ENCODE measurements at regions not wholly inside any gene's neighbourhood (a gene's known extent, or its start where the extent isn't known, plus 50 kb on each side); places are given as distances from the start of the nearest gene placed in this dataset.
"Not testable (repeated sequence)": the region's sequence is repeated elsewhere in the genome, so short reads cannot be mapped to it uniquely, and the experiment has no call there.

DNA sequence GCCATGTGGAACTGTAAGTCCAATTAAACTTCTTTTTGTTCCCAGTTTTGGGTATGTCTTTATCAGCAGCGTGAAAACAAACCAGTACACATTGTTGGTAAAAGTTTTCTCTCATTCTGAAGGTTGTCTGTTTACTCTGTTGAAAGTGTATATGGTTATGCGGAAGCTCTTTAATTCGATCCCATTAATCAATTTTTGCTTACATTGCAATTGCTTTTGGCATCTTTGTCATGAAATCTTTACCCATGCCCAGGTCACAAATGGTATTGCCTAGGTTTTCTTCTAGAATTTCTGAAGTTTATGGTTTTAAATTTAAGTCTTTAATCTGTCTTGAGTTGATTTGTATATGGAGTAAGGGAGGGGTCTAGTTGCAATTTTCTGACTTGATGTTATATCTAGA is 1901.9 kb downstream of the MAT2B start:
- ChIA-PET POLR2A (no interaction called here), CTCF (no interaction called here)
- Mint-ChIP-seq H3K27me3 (no peaks in the 10 kb centered on the region), H3K4me1 (ENCODE audit: low read depth) (no peaks in the 10 kb centered on the region), H3K27ac (no peak overlapping the region), H3K9me3 (peaks cover 5% of the 10 kb centered on the region), H3K36me3 (ENCODE audit: low read depth) (no peaks in the 10 kb centered on the region), H3K4me3 (no peak overlapping the region)
- DNase-seq, result no peak
- TF ChIP-seq, protein P1, sequence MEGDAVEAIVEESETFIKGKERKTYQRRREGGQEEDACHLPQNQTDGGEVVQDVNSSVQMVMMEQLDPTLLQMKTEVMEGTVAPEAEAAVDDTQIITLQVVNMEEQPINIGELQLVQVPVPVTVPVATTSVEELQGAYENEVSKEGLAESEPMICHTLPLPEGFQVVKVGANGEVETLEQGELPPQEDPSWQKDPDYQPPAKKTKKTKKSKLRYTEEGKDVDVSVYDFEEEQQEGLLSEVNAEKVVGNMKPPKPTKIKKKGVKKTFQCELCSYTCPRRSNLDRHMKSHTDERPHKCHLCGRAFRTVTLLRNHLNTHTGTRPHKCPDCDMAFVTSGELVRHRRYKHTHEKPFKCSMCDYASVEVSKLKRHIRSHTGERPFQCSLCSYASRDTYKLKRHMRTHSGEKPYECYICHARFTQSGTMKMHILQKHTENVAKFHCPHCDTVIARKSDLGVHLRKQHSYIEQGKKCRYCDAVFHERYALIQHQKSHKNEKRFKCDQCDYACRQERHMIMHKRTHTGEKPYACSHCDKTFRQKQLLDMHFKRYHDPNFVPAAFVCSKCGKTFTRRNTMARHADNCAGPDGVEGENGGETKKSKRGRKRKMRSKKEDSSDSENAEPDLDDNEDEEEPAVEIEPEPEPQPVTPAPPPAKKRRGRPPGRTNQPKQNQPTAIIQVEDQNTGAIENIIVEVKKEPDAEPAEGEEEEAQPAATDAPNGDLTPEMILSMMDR (IDR thresholded peaks at IDR 0.05), result no peak
- intact Hi-C loops (cut with micrococcal nuclease), result no loop called here
- no peak for ATAC-seq

DNA sequence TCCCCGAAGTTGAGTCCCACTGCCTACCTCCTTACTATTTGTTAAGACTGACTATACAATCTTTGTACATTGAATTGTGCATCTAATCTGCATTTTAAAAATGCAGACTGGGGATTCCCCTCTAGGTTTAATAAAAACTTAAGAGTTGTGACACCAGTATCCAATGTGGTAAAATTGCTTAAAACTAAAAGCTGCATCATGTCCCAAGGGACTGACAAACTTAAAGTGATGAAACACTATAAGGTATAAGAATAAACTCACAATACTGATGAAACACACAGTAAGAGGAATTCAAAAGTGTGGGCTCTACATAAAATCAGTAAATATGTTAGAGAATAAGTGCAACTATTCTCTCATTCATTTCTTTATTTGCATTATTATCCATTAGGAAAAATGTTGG is 1905.1 kb downstream of the MAT2B start:
- no peak for DNase-seq
- TF ChIP-seq, protein P1 (IDR thresholded peaks at IDR 0.05), result no peak
- ChIA-PET POLR2A (no interaction called here), CTCF (no interaction called here)
- Mint-ChIP-seq H3K9me3 (peaks cover 6% of the 10 kb centered on the region), H3K4me1 (ENCODE audit: low read depth) (no peaks in the 10 kb centered on the region), H3K36me3 (ENCODE audit: low read depth) (no peaks in the 10 kb centered on the region), H3K27me3 (no peaks in the 10 kb centered on the region), H3K4me3 (no peak overlapping the region), H3K27ac (no peak overlapping the region)
- intact Hi-C loops (cut with micrococcal nuclease), result no loop called here
- no peak for ATAC-seq

DNA sequence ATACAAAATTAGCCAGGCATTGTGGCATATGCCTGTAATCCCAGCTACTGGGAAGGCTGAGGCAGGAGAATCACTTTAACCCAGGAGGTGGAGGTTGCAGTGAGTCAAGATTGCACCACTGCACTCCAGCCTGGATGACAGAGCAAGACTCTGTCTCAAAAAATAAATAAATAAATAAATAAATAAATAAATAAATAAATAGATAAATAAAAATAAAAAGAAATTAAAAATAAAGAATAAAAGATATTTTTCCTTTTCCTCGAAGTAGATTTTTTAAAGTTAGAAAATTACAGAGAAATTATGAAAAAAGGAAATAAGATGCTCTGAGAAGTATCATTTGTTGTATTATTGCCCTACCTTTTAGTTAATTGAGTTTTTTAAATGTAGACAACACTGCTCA is 1906.1 kb downstream of the MAT2B start:
- CTCF ChIA-PET; ATAC-seq; POLR2A ChIA-PET; H3K4me1 Mint-ChIP-seq (ENCODE audit: low read depth); DNase-seq; intact Hi-C loops (cut with micrococcal nuclease); H3K36me3 Mint-ChIP-seq (ENCODE audit: low read depth); H3K9me3 Mint-ChIP-seq; H3K27me3 Mint-ChIP-seq; H3K4me3 Mint-ChIP-seq; H3K27ac Mint-ChIP-seq: not testable (repeated sequence)

GRCh38 chr5:165420493-165420892 is 1915.1 kb downstream of the MAT2B start:
- Mint-ChIP-seq H3K27ac (no peak overlapping the region), H3K27me3 (no peaks in the 10 kb centered on the region), H3K36me3 (ENCODE audit: low read depth) (no peaks in the 10 kb centered on the region), H3K4me3 (no peak overlapping the region), H3K9me3 (peaks cover 3% of the 10 kb centered on the region), H3K4me1 (ENCODE audit: low read depth) (no peaks in the 10 kb centered on the region)
- DNase-seq, result no peak
- POLR2A ChIA-PET, result no interaction called here
- TF ChIP-seq, protein P1 (IDR thresholded peaks at IDR 0.05), result no peak
- ATAC-seq, result no peak
- intact Hi-C loops (cut with micrococcal nuclease), result no loop called here
- CTCF ChIA-PET, result no interaction called here

- intact Hi-C loops (cut with micrococcal nuclease), result no loop called here
- H3K4me3 Mint-ChIP-seq, result no peak overlapping the region
- H3K27me3 Mint-ChIP-seq, result no peaks in the 10 kb centered on the region
- no peaks in the 10 kb centered on the region for H3K36me3 Mint-ChIP-seq (ENCODE audit: low read depth)
- POLR2A ChIA-PET, result no interaction called here
- ATAC-seq (no peak), DNase-seq (no peak)
- CTCF ChIA-PET, result no interaction called here
- TF ChIP-seq, protein P1 (IDR thresholded peaks at IDR 0.05), result no peak
- no peaks in the 10 kb centered on the region for H3K4me1 Mint-ChIP-seq (ENCODE audit: low read depth)
- H3K9me3 Mint-ChIP-seq, result peaks cover 2% of the 10 kb centered on the region
- H3K27ac Mint-ChIP-seq, result no peak overlapping the region
Measured at GRCh38 chr5:165423697-165424299, 1918.4 kb downstream of the MAT2B start.

DNA sequence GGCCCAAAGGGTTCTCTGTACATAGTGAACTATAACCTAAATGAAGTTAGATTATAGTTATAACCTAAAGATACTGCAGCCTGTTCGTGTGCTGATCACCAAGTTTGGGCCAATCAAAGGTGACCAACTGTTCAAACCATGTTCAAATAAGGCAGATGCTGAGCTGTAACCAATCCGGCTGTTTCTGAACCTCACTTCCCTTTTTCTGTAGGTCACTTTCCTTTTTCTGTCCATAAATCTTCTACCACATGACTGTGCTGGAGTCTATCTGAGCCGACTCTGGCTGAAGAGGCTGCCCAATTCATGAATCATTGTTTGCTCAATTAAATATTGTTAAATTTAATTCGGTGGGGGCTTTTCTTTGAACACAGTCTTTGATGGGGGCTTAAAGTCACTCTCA is 1920.2 kb downstream of the MAT2B start:
- ChIA-PET CTCF (no interaction called here), POLR2A (no interaction called here)
- Mint-ChIP-seq H3K36me3 (ENCODE audit: low read depth) (no peaks in the 10 kb centered on the region), H3K27ac (no peak overlapping the region), H3K27me3 (no peaks in the 10 kb centered on the region), H3K4me1 (ENCODE audit: low read depth) (no peaks in the 10 kb centered on the region), H3K9me3 (peaks cover 2% of the 10 kb centered on the region), H3K4me3 (no peak overlapping the region)
- intact Hi-C loops (cut with micrococcal nuclease), result no loop called here
- ATAC-seq (no peak), DNase-seq (no peak)
- TF ChIP-seq, protein P1 (IDR thresholded peaks at IDR 0.05), result no peak

Measured in activated CD8-positive, alpha-beta T cell treated with anti-CD3 and anti-CD28 coated beads for 36 hours (primary cell).